ENCODE measurements at regions not wholly inside any gene's neighbourhood (a gene's known extent, or its start where the extent isn't known, plus 50 kb on each side); places are given as distances from the start of the nearest gene placed in this dataset.

DNA sequence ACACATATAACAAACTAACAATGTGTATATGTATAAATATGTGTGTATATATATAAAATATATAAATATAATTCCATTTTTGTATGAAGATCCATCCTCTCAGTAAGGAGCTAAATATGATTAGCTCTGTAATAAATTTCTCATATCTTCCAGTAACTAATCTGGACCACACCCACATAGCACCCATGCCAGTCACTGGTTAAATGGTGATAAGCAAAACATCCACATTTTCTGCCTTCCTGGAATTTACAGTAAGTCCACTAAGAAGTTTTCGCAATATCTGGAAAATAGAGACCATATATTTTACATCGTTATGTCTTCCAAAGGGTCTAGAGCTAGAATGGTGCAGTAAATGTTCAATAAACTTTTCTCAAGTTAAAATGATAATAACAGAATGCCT is 151.5 kb upstream of the STMND1 start:
- Histone ChIP-seq H3K23ac (ENCODE audit: low read depth, low read length) (no peak overlapping the region), H2BK20ac (ENCODE audit: low read depth, low read length) (no peak overlapping the region), H3K36me3 (ENCODE audit: control insufficient read depth, insufficient read depth, low read length) (no peaks in the 10 kb centered on the region), H3K27ac (ENCODE audit: insufficient read depth, low read length) (no peak overlapping the region), H3K79me1 (ENCODE audit: low read depth in 1 of 2, low read length in 2 of 2) (no peaks in the 10 kb centered on the region), H3K27me3 (ENCODE audit: control insufficient read depth, insufficient read depth, low read length) (no peaks in the 10 kb centered on the region), H2AFZ (replicated peaks; ENCODE audit: low read length, poor library complexity) (no peak overlapping the region), H4K91ac (ENCODE audit: insufficient read depth, low read depth, low read length) (no peak overlapping the region), H3K4me1 (ENCODE audit: control insufficient read depth, insufficient read depth, low read length) (peaks cover 21% of the 10 kb centered on the region), H3K9ac (ENCODE audit: low read depth, low read length) (no peak overlapping the region), H3K14ac (replicated peaks; ENCODE audit: low read depth, low read length) (no peak overlapping the region), H3K4ac (ENCODE audit: low read depth, low read length) (no peak overlapping the region), H2BK15ac (ENCODE audit: low read depth, low read length) (no peak overlapping the region), H3K9me3 (ENCODE audit: control insufficient read depth, insufficient read depth, low read length) (no peaks in the 10 kb centered on the region), H3K4me2 (ENCODE audit: low read depth, low read length) (no peak overlapping the region), H2AK5ac (ENCODE audit: low read depth, low read length) (no peak overlapping the region), H3K18ac (ENCODE audit: low read depth, low read length) (no peak overlapping the region), H3K56ac (ENCODE audit: extremely low read depth, insufficient read depth, low read length) (no peak overlapping the region), H4K20me1 (ENCODE audit: insufficient read depth, low read length) (no peaks in the 10 kb centered on the region), H3K4me3 (ENCODE audit: insufficient read depth, low read depth, low read length) (no peak overlapping the region), H2BK5ac (ENCODE audit: low read depth, low read length, poor library complexity, severe bottlenecking) (no peak overlapping the region), H3K9me1 (ENCODE audit: insufficient read depth, low read length) (peaks cover 6% of the 10 kb centered on the region; the same call in 1 of the 2 replicates), H4K5ac (ENCODE audit: low read depth, low read length) (no peak overlapping the region), H2AK9ac (replicated peaks; ENCODE audit: low read depth, low read length, poor library complexity) (no peak overlapping the region), H4K8ac (ENCODE audit: low read depth in 2 of 2, low read length in 2 of 2) (no peak overlapping the region), H2BK120ac (ENCODE audit: low read depth, low read length) (no peak overlapping the region)
- in situ Hi-C loops (cut with MboI; ENCODE audit: low sequenced_read_pairs) (no loop called here), dilution Hi-C loops (cut with HindIII; ENCODE audit: low sequenced_read_pairs, unreplicated experiment) (no loop called here), intact Hi-C loops (cut with micrococcal nuclease) (no loop called here)
- TF ChIP-seq RFX5 (IDR thresholded peaks at IDR 0.05; ENCODE audit: low read depth, low read length) = no peak
- TF ChIP-seq BHLHE40 (IDR thresholded peaks at IDR 0.05; ENCODE audit: low read depth, low read length) = no peak
- TF ChIP-seq, protein P1, sequence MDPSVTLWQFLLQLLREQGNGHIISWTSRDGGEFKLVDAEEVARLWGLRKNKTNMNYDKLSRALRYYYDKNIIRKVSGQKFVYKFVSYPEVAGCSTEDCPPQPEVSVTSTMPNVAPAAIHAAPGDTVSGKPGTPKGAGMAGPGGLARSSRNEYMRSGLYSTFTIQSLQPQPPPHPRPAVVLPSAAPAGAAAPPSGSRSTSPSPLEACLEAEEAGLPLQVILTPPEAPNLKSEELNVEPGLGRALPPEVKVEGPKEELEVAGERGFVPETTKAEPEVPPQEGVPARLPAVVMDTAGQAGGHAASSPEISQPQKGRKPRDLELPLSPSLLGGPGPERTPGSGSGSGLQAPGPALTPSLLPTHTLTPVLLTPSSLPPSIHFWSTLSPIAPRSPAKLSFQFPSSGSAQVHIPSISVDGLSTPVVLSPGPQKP (IDR thresholded peaks at IDR 0.05; ENCODE audit: borderline replicate concordance, low read depth, low read length) = no peak
- BruUV-seq (replicated peaks) = no TSS peak
- ATAC-seq (ENCODE audit: low read depth) (no peak), DNase-seq (no peak)
- WGBS, 2 experiments (ENCODE audit: extremely low coverage in 2 of 2, insufficient read length in 1 of 2) = no CpG with 5 or more reads among the region's 2 CpGs
- POLR2A ChIA-PET (ENCODE audit: unreplicated experiment) = no interaction called here
- CTCF ChIA-PET = interaction anchor here (1.3 to 1.4 kb wide), 2 partner anchors 9 to 15 kb away, joined by 3 read pairs; no protein-coding TSS in a partner anchor
